NOMO-1 treated with DMSO at 0.1 percent for 48 hours (cell line): ENCODE measurements at regions not wholly inside any gene's neighbourhood (a gene's known extent, or its start where the extent isn't known, plus 50 kb on each side); places are given as distances from the start of the nearest gene placed in this dataset.
"Not testable (repeated sequence)": the region's sequence is repeated elsewhere in the genome, so short reads cannot be mapped to it uniquely, and the experiment has no call there.

Source experiments
- DNase-seq: peaks from one replicate; lab custom pipeline; 2025; ENCODE audit not compliant: unreplicated experiment; lab: John Stamatoyannopoulos, UW

DNA sequence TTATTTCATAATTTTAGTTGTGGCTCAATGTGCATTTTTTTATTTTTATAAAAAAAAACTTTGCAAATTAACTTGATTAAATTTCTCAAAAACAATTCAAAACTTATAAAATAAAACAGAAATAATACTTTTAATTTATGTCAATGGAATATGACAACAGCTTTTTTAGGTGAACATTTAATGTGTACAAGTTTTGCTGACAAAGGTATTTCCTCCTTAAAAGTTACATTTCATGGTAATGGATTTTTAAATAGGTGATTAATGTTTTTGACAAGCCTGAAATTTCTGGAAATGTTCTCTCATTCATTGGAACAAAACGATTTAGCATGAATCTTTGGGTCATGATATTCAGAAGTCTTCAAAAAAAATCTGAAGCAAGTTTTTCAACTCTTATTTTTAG, 1160.0 kb downstream of the HACE1 start:
- DNase-seq: no peak

DNA sequence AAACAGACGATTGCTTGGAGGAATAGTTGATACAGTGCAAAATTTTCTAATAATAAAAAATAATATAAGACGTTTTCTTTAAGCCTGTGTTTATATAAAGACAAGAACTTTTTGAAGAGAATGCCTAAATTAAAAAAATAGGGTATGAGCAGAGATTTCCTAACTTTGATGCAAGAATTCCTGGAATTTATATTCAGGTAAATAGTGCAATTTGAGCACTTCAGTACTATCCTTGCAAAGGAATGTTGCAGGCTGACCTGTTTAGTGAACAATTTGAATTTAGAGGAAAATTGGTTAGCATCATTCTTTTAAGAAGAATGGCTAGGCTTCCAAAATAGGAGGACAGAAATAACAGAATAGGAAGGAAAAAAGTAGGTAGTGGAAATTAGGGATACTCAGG, 1172.3 kb downstream of the HACE1 start:
- DNase-seq: no peak

DNA sequence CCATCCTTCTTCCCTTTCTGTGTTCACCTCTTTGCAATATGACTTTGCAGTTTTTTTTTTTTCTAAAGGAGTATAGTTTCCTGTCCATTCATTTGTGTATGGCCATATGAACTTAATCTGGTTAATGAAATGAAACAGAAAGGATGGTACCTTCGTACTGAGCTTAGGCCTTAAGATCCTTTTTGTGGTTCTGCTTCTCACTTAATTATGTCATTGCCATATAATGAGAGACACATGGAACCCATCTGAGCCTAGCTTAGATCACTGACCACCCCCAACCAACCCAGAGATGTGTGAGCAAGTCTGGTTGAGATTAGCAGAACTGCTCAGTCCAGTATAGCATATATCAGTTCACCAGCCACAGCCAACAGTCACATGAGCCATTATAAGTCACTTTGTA, 1179.6 kb downstream of the HACE1 start:
- no peak for DNase-seq

DNA sequence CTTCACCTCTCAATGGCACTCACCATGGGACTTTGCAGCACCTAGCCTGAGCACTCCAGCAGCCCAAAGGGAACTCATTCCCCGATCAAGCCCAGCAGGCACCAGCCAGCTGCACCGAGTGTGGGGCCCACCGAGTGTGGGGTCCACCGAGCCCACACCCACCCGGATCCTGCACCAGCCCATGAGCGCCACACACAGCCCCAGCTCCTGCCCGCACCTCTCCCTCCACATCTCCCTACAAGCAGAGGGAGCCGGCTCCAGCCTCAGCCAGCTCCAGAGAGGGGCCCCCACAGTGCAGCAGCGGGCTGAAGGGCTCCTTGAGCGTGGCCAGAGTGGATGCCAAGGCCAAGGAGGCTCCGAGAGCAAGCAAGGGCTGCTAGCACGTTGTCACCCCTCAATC, 1182.4 kb downstream of the HACE1 start:
- DNase-seq: no peak

DNA sequence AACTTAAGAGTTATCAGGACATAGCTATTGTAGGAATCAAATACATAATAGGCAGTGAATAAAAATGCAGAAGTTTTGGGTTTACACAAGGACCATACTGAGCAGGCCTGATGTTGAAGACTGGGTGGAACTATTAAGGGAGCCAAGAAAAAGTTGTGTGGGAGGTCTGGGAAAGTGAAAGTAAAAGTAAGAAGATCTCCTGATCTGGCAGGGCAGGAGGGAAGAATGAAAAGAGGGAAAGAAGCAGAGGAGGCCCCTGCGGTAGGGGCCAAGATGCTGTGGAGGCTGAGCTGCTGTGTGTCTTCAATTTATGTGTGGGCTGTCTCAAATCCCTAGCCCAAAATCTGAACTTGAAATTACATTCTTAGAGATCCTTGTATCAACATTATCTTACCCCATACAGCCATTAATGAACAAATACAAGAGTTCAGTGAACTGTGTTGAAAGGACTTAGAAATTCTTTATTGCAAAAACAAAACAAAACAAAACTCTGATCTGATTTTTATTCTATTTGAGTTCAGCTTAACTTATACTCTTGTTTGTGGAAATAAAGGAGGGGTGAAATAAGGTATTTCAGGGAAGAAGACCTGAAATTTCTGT, 1183.8 kb downstream of the HACE1 start:
- DNase-seq: no peak

DNA sequence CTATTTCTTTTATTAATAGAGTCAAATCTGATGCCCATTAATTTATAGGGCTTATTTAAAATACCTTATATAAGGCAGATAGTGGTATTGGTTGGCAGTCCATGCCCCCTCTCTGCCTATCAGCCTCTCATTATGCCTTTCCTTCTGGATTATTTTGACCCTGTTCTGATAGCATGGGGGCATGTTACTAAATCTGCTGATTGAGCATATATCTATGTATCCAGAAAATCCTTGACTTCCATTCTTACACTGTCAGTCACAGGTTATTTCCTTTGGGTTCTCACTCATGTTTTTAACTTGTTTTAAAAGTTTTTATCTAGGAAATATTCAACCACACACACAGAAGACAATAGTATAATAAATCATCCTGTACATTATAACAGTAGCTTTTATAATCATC, 1184.9 kb downstream of the HACE1 start:
- no peak for DNase-seq

DNA sequence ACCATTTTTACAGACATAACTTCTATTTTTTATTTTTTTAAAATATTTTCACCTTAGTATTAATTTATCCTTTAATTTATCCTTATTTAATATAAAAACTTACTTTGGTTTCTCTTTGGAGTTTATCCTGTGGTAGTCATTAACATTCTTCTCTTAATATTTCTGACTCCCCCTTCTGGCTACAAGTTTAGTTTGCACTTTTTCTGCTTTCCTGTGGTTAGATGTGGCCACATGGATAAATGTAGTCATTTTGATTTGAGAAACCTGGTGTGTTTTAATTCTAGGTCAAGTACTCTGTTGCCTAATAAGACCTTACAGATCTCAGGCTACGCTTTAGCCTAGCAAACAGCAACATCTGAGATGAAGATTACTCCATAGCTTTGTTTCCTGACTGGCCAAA, 1187.5 kb downstream of the HACE1 start:
- no peak for DNase-seq

DNA sequence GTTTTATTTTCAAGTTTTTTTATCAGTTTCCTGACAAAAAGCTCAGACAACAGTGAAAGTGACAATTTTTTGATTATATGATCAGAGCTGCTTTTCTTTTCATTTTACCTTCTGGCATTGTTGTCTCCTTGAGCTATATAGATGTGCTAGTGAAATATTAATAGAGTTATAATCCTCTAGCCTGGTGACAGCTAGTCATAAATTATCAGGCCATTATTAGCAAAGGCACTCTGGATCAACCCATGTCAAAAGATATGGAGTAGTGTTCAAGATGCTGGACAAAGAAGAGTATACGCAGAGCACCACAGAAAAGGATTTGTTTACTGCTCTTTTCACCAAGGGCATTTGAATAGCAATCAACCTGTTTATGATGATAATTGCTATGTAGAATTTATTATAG, 1230.1 kb downstream of the HACE1 start:
- no peak for DNase-seq

DNA sequence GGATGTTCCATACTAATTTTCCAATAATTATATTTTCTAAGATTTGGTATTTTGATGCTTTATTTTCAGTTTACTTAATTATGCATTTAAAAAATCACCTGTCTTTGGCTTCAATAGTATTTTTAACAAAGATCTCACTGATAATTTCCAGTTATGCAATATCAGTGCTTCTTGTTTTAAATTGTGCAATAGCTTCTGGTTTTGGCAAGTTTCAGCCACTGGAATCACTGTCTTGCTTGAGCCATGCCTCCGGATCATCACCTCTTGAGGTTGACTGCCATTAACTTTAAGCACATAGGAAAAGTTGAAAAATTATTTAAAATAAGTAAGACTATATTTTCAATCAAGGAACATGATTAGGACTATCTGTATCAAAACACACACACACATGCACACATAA, 1242.1 kb downstream of the HACE1 start:
- DNase-seq: peak; percentile 4

DNA sequence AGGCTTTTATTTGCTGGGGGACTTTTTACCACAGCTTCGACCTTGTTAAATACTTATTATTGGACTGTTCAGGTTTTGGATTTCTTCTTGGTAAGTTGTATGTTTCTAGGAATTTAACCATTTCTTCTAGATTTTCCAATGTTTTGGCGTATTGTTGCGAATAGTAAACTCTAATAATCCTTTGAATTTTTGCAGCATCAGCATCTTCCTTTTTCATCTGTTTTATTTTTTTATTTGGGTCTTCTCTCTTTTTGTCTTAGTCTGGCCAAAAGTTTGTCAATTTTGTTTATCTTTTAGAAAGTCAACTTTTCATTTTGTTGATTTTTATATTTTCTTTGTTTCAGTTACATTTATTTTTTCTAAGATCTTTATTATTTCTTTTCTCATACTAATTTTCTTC, 1272.0 kb downstream of the HACE1 start:
- no peak for DNase-seq

DNA sequence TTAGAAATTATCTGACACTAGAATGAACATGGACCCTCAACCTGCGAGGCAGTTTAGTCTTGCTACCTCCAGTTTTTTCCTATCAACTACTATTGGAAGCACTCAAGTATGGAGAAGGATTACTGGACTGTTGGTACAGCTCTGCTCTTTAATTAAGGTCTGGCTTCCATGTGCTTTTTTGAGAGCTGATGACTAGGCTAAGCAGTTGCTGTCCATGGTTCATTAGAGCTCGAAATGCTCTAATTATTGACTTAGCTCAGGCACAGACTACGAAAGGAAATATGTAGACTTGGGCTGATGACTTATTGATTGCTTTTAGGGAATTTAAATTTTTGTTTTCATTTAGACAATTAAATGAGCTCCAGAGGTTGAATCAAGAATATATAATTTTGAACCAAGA, 1281.6 kb downstream of the HACE1 start:
- no peak for DNase-seq

DNA sequence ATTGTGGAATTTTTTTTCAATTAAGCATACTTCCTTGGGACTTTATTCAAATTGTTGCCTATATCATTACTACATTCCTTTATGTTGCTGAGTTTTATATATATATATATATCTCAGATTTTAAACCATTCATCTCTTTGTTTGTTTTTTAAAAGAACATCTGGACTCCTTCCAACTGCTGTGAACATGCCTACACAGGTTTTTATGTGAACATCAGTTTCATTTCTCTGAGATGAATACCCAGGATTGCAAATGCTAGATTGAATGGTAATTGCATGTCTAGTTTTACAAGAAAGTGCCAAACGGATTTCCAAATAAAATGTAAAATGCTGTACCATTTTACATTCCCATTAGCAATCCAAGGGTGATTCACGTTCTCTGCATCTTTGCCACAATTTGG, 1289.3 kb downstream of the HACE1 start:
- DNase-seq: no peak

DNA sequence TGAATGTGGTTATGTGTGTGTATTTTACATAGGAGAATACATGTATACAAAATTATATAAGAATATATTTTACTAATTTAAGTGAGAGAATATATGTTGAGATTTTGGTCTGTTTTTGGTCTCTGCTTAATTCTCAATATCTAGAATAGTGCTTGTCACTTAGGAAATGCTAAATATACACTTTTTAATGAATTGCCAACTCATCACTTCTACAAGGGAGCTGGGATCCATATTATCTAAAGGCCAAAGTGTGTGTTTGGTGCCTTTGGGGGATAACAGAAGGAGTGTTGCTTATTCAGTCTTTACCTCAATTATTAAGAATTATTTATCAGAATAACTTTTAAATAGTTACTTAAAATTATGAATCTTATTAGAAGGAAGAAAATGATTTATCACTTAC, 1304.8 kb downstream of the HACE1 start:
- DNase-seq: no peak

DNA sequence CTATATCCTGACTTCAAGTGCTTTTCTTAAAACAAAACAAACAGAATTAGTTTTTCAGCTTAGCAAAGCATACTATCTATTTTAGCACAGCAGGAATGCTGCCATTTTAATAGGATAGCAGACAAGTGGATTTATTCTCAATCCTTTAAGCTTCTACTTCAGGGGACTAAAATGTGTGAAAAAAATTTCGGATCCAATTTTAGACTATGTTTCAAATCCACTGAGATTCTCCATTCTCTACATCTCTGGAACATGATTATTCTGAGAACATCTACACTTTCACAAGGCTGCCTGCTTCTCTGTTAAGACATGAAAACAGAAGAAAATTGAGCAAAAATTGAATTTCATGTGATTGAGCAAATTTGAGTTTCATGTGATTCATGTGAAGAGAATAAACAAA, 1321.3 kb downstream of the HACE1 start:
- no peak for DNase-seq

DNA sequence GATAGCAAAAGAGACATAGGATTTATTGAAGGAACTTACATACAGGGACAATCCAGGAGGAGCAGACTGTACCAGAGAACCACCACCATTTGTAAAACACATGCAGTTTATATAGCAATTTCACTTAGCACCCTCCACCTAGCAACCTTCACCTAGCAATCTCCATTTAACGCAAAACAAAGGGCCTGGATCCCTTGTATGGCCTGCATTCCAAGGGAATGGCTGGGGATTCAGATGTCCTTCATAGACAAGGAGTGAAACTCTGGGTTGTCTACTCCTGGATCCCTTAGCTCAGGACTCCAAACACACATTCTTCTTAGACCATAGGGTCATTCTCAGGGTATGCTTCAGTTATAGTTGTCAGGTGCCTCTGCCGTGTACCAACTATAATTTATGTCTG, 1324.9 kb downstream of the HACE1 start:
- DNase-seq: no peak

DNA sequence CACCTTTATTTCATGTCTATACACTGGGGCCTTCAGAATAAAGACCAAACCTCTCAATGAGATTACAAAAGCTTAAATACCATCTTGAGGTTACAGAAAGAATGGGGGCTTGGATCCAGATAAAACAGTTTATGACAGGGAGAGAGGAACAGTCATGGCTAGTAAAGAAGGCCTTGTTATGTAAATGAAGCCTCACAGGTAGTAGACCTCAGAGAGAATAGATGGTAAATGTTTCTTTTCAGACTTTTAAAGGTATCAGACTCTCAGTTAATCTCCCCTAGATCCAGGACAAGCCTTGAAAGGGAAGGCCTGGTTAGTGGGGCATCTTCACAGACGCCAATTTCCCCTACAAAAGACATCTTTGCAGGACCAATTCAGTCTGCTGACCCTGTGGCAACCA, 1325.6 kb downstream of the HACE1 start:
- no peak for DNase-seq

DNA sequence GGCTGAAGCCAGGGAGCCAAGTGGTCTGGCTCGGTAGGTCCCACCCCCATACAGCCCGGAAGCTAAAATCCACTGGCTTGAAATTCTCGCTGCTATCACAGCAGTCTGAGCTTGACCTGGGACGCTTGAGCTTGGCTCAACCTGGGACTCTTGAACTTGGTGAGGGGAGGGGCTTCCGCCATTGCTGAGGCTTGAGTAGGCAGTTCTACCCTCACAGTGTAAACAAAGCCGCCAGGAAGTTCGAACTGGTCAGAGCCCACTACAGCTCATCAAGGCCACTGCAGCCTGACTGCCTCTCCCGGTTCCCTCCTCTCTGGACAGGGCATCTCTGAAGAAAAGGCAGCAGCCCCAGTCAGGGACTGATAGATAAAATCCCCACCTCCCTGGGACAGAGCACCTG, 1337.7 kb downstream of the HACE1 start:
- DNase-seq: no peak

DNA sequence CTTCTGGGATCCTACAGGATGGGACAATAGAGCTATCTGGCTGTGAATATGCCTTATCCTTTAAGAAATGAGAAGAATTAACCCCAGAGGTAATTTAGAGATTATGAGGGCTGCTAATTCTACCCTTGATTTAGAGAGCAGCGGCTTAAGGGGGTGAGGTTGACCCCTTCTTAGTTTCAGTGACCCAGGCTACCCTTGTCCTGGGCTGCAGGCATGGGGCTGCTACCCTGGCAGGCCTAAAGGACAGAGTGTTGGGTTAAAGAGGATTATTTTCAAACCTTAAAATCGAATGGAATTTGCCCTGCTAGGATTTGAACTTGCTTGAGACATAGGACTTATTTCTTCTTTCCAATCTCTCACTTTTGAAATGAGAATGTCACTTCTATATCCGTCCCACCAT, 1343.4 kb downstream of the HACE1 start:
- no peak for DNase-seq

DNA sequence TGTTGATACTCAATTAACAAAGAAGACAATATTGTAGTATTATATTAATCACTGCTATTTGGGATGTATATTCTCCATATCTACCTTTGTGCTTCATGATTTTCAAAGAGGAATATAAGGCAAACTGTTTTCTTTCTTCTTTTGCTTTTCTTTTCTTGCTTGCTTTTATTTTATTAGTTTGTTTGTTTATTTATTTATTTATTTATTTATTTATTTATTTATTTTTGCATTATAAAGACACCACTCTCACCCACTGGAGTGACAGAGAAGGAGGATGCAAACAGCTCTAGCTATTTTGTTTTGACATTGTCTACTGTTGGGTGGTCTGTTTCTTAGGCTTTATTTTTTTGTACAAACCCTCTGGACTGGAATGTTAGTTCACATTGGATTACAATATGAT, 1352.7 kb downstream of the HACE1 start:
- DNase-seq: no peak

DNA sequence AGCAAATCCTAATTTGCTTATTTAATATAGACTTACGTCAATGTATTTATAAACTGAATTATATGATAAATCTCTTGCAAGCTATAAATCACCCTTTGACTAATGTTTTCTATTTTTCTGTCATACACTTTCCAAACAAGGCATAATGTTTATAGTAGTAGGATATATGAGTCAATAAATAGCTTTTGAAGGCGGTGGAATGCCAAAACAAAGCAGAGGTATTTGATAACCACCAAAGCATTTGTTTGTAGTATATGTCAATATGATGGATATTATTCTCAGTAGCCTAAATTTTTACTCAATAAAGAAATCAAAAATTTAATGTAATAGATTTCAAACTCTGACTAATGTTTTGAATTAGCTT, 1354.6 kb downstream of the HACE1 start:
- DNase-seq: no peak

DNA sequence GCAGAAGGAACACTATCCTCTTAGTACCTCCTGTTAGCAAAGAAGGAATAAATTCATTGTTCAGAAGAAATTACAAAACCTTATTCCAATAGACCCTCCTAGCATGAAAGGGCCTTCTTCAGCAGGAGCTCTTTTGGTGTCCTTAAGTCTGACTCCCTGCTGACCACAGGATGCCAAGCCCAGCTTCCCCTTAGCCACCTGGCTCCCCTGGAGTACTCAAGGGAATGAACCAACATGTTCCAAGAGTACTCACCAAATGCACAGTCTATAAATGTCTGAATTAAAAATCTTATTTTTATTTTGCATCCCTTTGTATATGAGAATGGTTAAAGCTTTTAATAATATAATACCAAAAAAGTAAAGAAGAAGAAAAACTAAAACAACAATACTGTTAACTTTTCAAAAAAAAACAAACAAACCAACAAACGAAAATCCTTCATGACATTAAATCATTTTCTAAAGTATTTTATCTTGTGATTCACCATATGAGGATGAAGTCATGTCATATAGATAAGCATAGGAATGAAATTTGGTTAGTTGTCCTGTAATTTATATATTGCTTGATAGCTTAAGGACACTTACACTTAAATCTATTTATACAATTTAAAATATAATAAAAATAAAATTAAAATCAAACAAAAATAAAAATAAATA, 1355.1 kb downstream of the HACE1 start:
- no peak for DNase-seq

DNA sequence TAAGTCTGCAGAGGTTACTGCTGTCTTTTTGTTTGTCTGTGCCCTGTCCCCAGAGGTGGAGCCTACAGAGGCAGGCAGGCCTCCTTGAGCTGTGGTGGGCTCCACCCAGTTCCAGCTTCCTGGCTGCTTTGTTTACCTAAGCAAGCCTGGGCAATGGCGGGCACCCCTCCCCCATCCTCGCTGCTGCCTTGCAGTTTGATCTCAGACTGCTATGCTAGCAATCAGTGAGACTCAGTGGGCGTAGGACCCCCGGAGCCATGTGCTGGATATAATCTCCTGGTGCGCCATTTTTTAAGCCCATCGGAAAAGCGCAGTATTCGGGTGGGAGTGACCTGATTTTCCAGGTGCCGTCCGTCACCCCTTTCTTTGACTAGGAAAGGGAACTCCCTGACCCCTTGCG, 1363.1 kb downstream of the HACE1 start:
- DNase-seq: not testable (repeated sequence)

DNA sequence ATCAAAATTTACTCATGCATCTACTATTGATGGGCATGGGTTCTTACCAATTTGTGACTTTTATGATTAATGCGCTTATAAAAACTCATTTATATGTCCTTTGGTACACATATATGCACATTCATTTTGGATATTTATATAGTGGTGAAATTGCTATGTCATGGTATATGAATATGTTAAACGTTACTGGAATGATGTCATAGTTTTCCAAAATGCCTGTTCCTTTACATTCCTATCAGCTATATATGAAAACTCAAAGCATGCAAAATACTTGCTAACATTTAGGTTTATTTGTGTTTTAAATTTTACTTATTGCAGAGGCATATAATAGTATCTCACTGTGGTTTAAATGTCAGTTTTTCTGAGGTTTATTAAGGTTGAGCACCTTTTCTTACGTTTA, 1403.1 kb downstream of the HACE1 start:
- no peak for DNase-seq
